ENCODE measurements at regions not wholly inside any gene's neighbourhood (a gene's known extent, or its start where the extent isn't known, plus 50 kb on each side); places are given as distances from the start of the nearest gene placed in this dataset. TPM values are rescaled to one million over a fixed set of nuclear protein-coding genes. Genes with fewer than 3 reads are reported as not detected.

GRCh38 chr2:49222975-49223528 is 68.7 kb upstream of the FSHR start:
- no peak overlapping the region for H3K4me3 ChIP-seq (ENCODE audit: low read depth, low read length)
- no peak for DNase-seq (ENCODE audit: low read depth)
- no peak for TF ChIP-seq CTCF (IDR thresholded peaks at IDR 0.05; ENCODE audit: insufficient read depth, low read depth, low read length)

DNA sequence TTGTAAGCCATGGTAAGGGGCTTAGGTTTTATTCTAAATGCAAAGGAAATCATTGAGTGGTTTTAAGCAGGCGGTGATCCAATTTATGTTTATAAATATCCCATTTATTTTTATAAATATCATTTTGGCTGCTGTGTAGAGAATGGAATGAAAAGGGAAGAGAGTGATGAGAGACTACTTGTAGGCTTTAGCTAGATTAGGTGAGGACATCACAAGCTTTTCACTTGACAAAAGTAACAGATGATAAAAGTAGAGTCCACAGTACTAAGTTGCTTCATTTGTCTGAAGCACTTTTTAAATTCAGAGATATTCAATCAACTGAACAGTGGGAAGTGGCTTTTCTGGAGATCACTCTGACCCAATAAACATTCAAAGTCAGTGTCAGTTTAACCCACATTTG is 65.4 kb upstream of the FSHR start:
- TF ChIP-seq CTCF (IDR thresholded peaks at IDR 0.05; ENCODE audit: insufficient read depth, low read depth, low read length): no peak
- H3K4me3 ChIP-seq (ENCODE audit: low read depth, low read length): no peak overlapping the region
- DNase-seq (ENCODE audit: low read depth): no peak

DNA sequence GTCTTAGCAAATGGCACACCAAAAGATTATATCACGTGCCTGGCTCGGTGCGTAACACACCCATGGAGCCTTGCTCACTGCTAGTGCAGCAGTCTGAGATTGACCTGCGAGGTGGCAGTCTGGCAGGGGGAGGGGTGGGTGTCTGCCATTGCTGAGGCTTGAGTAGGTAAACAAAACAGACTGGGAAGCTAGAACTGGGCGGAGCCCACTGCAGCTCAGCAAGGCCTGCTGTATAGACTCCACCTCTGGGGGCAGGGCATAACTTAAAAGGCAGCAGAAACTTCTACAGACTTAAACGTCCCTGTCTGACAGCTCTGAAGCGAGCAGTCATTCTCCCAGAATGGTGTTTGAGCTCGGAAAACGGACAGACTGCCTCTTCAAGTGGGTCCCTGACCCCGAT is 55.9 kb upstream of the FSHR start:
- TF ChIP-seq CTCF (IDR thresholded peaks at IDR 0.05; ENCODE audit: insufficient read depth, low read depth, low read length): no peak
- no peak for DNase-seq (ENCODE audit: low read depth)
- H3K4me3 ChIP-seq (ENCODE audit: low read depth, low read length): no peak overlapping the region

DNA sequence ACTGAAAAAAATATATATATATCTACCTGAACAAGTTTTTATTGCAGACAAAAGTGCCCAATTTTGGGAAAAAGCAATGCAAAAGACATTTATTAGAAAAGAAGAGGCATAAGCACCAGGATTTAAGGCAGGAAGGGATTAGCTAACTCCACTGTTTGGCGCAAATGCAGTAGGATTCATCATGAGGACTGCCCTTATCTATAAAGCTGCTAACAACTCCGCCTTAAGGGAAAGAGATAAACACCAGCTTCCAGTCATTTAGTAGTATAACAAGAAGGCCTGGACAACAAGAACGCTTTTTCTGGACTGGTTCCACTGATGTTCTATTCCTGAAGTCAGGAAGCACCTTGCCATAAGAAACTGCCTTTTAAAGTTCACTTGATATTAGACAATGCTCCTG is 52.9 kb upstream of the FSHR start:
- no peak overlapping the region for H3K4me3 ChIP-seq (ENCODE audit: low read depth, low read length)
- no peak for TF ChIP-seq CTCF (IDR thresholded peaks at IDR 0.05; ENCODE audit: insufficient read depth, low read depth, low read length)
- DNase-seq (ENCODE audit: low read depth): no peak

Small RNAs in the stretch of these regions (small RNA-seq; reads per million reads assigned to genes)
- not detected for gene RNU6-439P

Measured in fibroblast of villous mesenchyme (primary cell).